ENCODE measurements at regions not wholly inside any gene's neighbourhood (a gene's known extent, or its start where the extent isn't known, plus 50 kb on each side); places are given as distances from the start of the nearest gene placed in this dataset.

GRCh38 chr2:238567996-238568395 lies 141.3 kb downstream of the ASB1 start:
- no peak overlapping the region for H3K4me3 ChIP-seq (ENCODE audit: insufficient read depth, low read length, poor library complexity, severe bottlenecking)
- no peaks in the 10 kb centered on the region for H3K9me3 ChIP-seq (ENCODE audit: insufficient read depth, low read length)
- no peak overlapping the region for H2AFZ ChIP-seq (ENCODE audit: low read depth, low read length, severe bottlenecking)
- no peak overlapping the region for H3K27ac ChIP-seq (ENCODE audit: low read depth, low read length)
- TF ChIP-seq CTCF (IDR thresholded peaks at IDR 0.05; ENCODE audit: insufficient read depth, low read length, poor library complexity, severe bottlenecking) (no peak), EZH2phosphoT487 (conservative IDR thresholded peaks at IDR 0.05; ENCODE audit: low read length) (no peak)
- H4K20me1 ChIP-seq (ENCODE audit: low read depth, low read length), result no peaks in the 10 kb centered on the region
- H3K9ac ChIP-seq (ENCODE audit: low read length), result no peak overlapping the region
- H3K36me3 ChIP-seq (ENCODE audit: low read length), result no peaks in the 10 kb centered on the region
- H3K4me2 ChIP-seq (ENCODE audit: low read depth, low read length, poor library complexity, severe bottlenecking), result no peak overlapping the region
- no peaks in the 10 kb centered on the region for H3K27me3 ChIP-seq (ENCODE audit: low read length)
- H3K9me2 ChIP-seq (replicated peaks; ENCODE audit: insufficient read depth, low read length), result no peaks in the 10 kb centered on the region
- H3F3A ChIP-seq (ENCODE audit: insufficient read depth), result no peaks in the 10 kb centered on the region
- no peaks in the 10 kb centered on the region for H3K79me2 ChIP-seq (ENCODE audit: insufficient read depth, low read length)

DNA sequence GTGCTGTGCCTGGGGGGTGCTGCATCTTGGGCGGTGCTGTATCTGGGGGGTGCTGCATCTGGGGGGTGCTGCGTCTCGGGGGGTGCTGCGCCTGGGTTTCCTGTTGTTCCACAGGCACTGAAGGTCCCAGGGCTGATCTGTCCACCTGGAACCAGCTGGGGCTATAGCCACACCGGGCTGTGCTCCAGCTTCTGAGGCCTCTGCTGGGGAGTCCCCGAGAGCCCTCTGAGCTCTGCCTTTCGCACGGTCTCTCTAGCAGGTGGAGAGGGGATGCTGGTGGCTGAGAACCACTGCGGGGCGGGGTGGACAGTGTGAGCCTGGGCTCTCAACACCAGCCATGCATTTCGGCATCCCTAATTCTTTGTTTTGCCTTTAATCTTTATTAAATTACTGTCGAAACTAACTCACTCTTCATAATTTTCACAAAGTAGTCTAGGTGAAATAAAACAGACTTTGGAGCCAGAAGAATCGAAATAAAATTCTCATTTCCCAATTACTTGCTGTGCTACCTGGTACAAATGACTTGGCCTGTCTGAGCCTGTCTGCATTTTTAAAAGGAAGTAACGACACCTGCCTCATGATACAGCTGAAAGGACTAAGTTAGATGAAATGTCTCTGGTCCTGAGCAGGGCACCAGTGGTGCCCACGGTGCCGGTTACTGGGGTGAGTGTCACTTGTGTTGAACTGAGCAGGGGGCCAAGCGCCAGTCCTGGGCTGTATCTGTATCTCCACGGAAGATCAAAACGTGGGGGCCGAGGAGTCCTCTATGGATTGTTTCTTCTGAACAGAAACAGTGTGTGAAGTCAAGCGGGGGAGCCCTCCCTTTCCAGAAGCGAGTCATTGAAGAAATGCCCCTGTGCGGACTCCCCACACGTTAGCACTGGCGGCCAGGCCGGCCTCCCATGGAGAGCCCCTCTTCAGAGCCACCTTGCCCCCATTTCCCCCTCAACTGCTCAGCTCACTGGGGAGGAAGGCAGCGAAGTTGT lies 142.0 kb downstream of the ASB1 start:
- H3K79me2 ChIP-seq (ENCODE audit: insufficient read depth, low read length), result no peaks in the 10 kb centered on the region
- H3K27me3 ChIP-seq (ENCODE audit: low read length), result no peaks in the 10 kb centered on the region
- no peak overlapping the region for H3K27ac ChIP-seq (ENCODE audit: low read depth, low read length)
- no peaks in the 10 kb centered on the region for H3F3A ChIP-seq (ENCODE audit: insufficient read depth)
- no peak overlapping the region for H3K4me3 ChIP-seq (ENCODE audit: insufficient read depth, low read length, poor library complexity, severe bottlenecking)
- H4K20me1 ChIP-seq (ENCODE audit: low read depth, low read length), result no peaks in the 10 kb centered on the region
- TF ChIP-seq EZH2phosphoT487 (conservative IDR thresholded peaks at IDR 0.05; ENCODE audit: low read length), result no peak
- no peak for TF ChIP-seq CTCF (IDR thresholded peaks at IDR 0.05; ENCODE audit: insufficient read depth, low read length, poor library complexity, severe bottlenecking)
- H3K4me2 ChIP-seq (ENCODE audit: low read depth, low read length, poor library complexity, severe bottlenecking), result no peak overlapping the region
- H3K9me3 ChIP-seq (ENCODE audit: insufficient read depth, low read length), result no peaks in the 10 kb centered on the region
- H2AFZ ChIP-seq (ENCODE audit: low read depth, low read length, severe bottlenecking), result no peak overlapping the region
- H3K36me3 ChIP-seq (ENCODE audit: low read length), result no peaks in the 10 kb centered on the region
- no peaks in the 10 kb centered on the region for H3K9me2 ChIP-seq (replicated peaks; ENCODE audit: insufficient read depth, low read length)
- no peak overlapping the region for H3K9ac ChIP-seq (ENCODE audit: low read length)

DNA sequence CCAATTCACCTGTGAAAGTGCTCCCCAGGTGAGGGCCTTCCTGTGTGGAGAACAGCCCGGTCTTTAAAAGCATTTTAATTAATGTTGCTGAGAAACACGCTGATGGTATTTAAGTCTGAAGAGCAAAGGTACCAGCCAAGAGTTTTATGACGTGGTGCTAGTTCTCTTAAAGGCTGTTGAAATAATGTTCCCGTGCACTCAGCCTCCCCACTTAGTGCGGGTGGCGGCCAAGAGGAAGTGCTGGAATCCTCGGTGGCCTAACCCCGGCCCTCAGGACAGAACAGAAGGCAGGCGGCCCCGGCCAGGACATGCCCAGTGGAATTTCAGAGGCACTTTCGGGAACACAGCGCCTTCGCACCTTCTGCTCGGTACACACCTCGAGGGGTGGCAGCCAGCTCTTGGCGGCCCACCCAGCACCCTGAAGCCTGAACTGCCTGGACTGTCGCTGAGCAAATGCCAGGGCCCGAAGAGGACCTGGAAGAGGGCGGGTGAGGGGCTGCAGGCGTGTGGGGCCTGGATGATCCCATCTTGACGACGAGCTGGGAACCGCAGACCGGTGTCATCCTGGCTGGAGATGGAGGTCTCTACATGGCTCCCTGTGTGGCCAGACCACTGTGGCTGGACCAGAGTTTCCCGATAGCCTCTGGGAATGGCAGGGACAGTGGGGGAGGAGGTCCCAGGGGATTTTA lies 142.9 kb downstream of the ASB1 start:
- no peaks in the 10 kb centered on the region for H3K36me3 ChIP-seq (ENCODE audit: low read length)
- no peaks in the 10 kb centered on the region for H4K20me1 ChIP-seq (ENCODE audit: low read depth, low read length)
- H3K4me2 ChIP-seq (ENCODE audit: low read depth, low read length, poor library complexity, severe bottlenecking), result no peak overlapping the region
- no peaks in the 10 kb centered on the region for H3K27me3 ChIP-seq (ENCODE audit: low read length)
- H3K9me2 ChIP-seq (replicated peaks; ENCODE audit: insufficient read depth, low read length), result no peaks in the 10 kb centered on the region
- H2AFZ ChIP-seq (ENCODE audit: low read depth, low read length, severe bottlenecking), result no peak overlapping the region
- H3F3A ChIP-seq (ENCODE audit: insufficient read depth), result no peaks in the 10 kb centered on the region
- no peak overlapping the region for H3K27ac ChIP-seq (ENCODE audit: low read depth, low read length)
- no peak overlapping the region for H3K4me3 ChIP-seq (ENCODE audit: insufficient read depth, low read length, poor library complexity, severe bottlenecking)
- no peak for TF ChIP-seq CTCF (IDR thresholded peaks at IDR 0.05; ENCODE audit: insufficient read depth, low read length, poor library complexity, severe bottlenecking)
- TF ChIP-seq EZH2phosphoT487 (conservative IDR thresholded peaks at IDR 0.05; ENCODE audit: low read length), result no peak
- H3K9ac ChIP-seq (ENCODE audit: low read length), result no peak overlapping the region
- no peaks in the 10 kb centered on the region for H3K9me3 ChIP-seq (ENCODE audit: insufficient read depth, low read length)
- H3K79me2 ChIP-seq (ENCODE audit: insufficient read depth, low read length), result no peaks in the 10 kb centered on the region
